HG03565 (cell line): ENCODE measurements at regions not wholly inside any gene's neighbourhood (a gene's known extent, or its start where the extent isn't known, plus 50 kb on each side); places are given as distances from the start of the nearest gene placed in this dataset.
"Not testable (repeated sequence)": the region's sequence is repeated elsewhere in the genome, so short reads cannot be mapped to it uniquely, and the experiment has no call there.

ENCODE experiments used
- ATAC-seq: cut with Tn5 transposase; IDR thresholded peaks from one replicate; pipeline ENCODE4 v1.9.1; 2021; ENCODE audit warnings: mild to moderate bottlenecking, moderate library complexity; ENCODE audit not compliant: unreplicated experiment

GRCh38 chr3:72629191-72629631, 219.0 kb downstream of the SHQ1 start:
- peak; percentile 69 for ATAC-seq

DNA sequence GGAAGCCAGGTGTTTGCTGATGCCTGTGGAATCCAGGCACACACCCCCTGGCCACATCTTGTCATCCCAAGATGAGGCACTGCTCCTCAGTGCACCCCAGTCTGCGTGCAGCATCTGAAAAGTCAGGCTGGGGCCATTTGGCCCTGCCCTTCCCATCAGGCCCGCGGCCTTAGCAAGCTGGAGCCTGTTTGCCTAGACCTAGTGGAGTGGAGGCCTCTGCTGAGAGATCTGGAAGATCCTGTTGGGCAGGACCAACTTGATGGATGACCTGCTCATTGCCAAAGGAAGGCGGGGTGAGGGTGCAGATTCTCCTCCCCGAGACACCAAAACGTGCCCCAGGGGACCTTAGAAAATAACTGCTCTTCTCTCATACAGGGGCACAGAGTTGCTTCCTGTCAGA, 220.2 kb downstream of the SHQ1 start:
- ATAC-seq = no peak

DNA sequence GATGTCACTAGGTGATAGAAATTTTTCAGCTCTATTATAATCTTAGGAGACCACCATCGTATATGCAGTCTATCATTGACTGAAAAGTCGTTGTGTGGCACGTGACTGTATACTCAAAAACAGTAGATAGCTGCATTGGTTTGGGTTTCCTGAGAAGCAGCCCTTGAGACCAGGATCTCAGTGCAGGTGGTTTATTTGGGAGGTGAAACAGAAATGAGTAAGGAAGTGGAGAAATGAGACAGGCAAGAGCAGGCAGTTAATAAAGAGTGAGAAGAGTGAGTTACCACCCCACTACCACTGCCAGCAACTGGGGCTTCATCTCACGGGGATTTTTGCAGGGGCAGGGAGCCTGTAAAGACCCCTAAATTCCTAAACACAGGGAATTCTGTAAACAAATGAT, 221.0 kb downstream of the SHQ1 start:
- no peak for ATAC-seq

GRCh38 chr3:72625602-72626337, 222.5 kb downstream of the SHQ1 start:
- no peak for ATAC-seq

GRCh38 chr3:72624656-72625055, 223.6 kb downstream of the SHQ1 start:
- no peak for ATAC-seq

DNA sequence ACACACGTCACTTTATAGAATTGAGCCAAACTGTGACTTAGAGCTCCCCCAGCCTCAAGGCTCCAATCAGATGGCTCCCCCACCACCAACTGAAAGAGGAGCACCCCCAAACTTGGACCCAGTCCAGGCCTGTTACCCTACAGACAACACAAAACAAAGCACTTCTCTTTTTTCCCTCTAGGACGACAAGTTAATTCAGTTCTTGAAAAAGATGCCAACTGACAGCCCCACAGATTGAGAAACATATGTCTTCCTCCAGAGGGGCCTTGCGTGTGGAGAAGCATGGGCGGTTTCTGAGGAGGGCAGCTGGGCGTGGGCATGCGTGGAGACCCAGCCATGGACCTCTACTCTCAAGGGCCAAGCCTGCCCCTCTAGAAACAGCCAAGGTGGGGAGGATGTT, 229.5 kb downstream of the SHQ1 start:
- ATAC-seq = no peak

GRCh38 chr3:72617424-72618024, 230.7 kb downstream of the SHQ1 start:
- no peak for ATAC-seq

GRCh38 chr3:72615776-72616175, 232.5 kb downstream of the SHQ1 start:
- ATAC-seq = no peak

DNA sequence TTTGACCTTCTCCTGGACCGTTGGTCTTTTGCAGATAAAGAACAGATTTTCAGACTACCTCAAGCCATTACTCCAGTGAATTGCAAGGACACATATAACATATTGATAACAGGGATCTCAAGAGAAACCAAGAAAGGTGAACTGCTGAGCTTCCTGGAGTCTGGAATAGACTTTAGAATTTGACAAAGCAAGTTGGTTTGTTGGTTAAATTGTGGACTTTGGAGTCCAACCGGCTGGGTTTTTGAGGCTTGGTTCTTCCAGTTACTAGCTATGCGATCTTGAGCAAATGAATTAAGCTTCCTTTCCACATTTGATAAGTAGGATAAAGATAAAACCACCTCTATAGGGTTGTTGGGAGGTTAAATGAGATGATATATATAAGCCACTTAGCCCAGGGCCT, 233.1 kb downstream of the SHQ1 start:
- no peak for ATAC-seq

GRCh38 chr3:72614394-72615074, 233.7 kb downstream of the SHQ1 start:
- no peak for ATAC-seq

DNA sequence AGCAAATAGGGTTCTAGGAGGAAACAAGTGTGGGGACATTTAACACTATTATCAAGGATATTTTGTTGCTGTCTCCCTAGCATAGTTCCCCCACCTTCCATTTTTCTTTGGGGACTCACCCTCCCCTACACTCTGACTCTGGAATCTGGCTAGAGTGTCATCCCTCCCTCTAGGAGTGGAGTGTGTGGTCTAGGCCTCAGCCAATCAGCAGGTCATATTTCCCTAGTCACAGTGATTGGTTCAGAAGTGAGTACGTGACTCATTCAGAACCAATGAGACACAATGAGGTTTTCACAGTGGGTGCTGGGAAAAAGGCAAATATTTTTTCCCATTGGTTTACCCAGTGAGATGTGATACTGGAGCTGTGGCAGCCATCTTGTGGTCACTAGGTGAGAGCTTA, 234.4 kb downstream of the SHQ1 start:
- no peak for ATAC-seq

DNA sequence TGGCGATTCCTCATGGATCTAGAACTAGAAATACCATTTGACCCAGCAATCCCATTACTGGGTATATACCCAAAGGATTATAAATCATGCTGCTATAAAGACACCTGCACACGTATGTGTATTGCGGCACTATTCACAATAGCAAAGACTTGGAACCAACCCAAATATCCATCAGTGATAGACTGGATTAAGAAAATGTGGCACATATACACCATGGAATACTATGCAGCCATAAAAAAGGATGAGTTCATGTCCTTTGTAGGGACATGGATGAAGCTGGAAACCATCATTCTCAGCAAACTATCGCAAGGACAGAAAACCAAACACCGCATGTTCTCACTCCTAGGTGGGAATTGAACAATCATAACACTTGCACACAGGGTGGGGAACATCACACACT, 239.1 kb downstream of the SHQ1 start:
- not testable (repeated sequence) for ATAC-seq

DNA sequence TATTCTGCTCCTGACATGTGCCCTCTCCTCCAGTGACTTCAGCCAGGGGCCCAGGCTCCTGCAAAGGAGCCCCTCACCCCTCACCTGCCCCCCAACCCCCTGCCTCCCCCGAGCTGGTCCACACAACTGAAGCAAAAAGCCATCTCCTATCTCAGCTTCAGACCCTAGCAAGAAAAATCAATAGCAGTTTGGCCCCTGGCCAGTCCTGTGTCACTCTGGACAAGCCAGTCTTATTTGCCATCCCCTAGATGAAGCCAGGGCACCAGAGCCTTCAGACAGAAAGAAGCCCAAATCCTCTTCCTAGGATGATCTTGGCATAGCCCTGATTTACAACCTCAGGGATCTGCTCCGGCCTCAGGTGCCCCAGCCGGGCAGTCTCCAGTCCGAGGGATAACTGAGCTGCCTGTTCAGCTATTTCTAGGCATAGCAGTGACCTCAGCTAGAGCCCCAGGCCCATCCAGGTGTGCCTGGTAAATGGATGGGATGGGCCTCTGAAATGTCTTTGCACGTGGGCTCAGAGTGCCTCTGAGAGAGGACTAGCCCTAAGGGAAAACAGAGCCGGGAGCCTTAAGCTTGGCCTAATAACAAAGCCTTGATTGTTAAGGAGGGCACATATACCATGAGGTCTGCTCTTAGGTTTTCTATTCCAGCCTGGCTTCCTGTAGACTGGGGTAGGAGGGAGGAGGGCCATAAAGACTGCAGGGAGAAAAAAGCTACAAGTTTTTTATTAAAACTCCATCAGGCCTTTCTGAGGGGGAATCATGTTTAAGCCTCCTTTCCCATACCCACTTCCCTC, 242.0 kb downstream of the SHQ1 start:
- no peak for ATAC-seq

- no peak for ATAC-seq
These were observed 243.9 kb downstream of the SHQ1 start for GRCh38 chr3:72604328-72604727.

- ATAC-seq = no peak
These were observed 246.1 kb downstream of the SHQ1 start for GRCh38 chr3:72601983-72602750.

DNA sequence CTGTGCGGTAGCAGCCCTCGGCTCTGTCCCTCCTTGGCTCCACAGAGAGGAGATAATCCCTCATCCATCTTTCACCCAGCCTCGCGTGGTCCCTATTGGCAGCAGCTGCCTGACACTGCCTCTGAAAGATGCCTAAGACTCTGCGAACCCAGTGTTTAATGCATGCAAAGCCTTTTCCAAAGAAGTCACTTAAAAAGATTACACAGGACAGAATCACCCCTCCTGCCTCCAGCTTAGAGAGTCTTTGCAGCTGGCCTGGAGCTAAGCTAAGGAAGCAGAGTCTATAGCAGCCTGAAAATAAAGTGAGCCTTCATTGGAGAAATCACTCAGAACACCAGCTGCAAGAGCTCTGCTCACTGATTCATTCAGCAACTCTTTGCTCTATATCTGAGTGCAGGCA, 247.2 kb downstream of the SHQ1 start:
- no peak for ATAC-seq

DNA sequence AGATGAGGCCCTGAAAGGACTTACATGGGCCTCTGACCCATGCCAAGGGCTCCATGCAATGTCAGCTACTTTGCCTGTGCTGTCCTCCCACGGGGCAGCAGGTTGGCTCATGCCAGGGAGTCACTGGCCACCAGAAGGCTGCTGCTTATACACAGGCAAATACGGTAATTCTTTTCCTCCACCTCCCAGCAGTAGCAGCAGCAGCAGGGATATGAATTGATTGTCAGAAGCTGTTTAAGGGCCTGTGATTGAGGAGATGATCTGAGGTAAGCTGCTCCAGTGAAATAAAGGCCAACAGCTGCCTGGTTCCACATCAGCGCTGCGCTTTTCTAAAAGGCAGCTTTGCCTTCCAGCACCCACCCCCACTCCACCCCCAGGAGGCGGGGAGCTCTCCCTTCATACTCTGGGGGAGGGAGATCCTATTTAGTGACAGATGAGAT, 250.5 kb downstream of the SHQ1 start:
- ATAC-seq = no peak

DNA sequence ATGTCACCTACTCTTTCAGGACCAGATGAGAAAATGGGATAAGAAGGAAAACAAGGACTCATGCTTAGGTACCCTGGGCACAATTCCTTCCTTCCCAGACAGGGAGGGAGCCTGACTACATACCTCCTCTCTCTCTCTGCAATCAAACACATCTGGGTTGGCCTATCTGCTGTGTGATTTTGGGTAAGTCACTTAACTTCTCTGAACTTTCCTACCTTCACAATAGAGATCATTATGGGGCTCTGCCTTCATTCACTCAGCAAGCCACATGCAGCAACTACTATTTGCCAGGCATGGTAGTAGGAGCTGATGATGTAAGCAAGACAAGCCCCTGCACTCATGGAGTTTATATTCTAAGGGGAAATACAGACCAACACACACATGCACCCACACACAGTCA, 251.2 kb downstream of the SHQ1 start:
- no peak for ATAC-seq

DNA sequence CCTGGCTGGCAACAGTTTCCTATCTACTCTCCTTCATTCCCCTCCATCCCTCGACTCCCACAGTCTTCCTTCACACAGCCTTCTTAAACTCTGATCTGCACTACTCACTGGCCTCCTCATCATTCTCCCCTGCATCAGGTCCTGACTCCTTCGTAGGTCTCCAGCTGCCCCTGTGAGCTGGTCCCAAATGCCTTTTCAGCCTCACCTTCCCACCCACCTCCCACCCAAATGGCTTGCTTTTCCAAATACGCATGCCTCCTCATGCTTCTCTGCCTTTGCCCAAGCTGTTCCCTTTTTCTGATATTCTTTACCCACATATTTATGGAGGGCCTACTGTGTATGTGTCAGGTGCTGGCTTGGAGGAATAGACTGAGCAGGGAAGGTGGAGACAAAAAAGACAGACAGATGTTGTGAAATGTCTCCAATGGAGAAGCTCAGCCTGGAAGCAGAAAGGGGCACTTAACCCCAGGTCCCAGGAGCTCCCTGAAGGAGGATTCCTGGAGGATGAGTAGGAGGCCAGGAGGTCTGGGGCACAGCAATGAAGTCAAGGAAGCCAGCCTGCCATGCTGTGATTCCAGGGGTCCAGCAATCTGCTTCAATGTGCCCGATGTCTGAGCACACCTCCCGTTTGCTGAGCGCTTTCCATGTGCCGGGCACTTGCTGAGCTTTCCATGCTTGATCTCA, 252.2 kb downstream of the SHQ1 start:
- no peak for ATAC-seq

DNA sequence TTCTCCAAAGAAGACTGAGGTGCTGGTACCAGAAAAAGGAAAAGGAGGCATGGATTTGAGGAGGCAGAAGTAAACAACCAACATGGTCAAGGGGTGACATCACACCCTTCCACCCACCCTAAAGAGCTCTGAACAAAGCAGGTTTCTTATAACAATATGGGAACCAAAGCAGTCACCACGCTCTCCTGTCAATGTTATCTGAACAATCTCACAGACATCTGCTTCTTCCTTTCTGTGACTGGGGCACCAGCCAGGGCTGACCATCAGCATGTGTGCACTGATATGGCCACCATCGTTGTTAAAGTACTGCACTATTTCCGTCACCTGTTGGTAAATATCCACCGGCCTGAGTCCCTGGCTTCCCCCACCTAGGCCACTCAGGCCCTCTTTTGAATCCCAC, 252.9 kb downstream of the SHQ1 start:
- ATAC-seq = no peak
